Natural killer cell (primary cell): ENCODE measurements at regions not wholly inside any gene's neighbourhood (a gene's known extent, or its start where the extent isn't known, plus 50 kb on each side); places are given as distances from the start of the nearest gene placed in this dataset.

Experiments used
- ATAC-seq, 3 donors: fragments of 150-1000 bp in 2 of 3; fragments of 200-7000 bp in 1 of 3; cut with Tn5 transposase; 1 replicate in 1 of 3; 2 replicates in 2 of 3; pipeline ENCODE4 v1.10.0; 2021; ENCODE audit warnings: mild to moderate bottlenecking in 2 of 3, moderate library complexity in 2 of 3
- DNase-seq, 2 donors: peaks; one replicate each; pipeline versions ENCODE4 v3.0.0 to v3.0.0-alpha.2; 2013 to 2021; ENCODE audit warnings: mixed read lengths in 1 of 2
- H3K27ac ChIP-seq: one replicate; pipeline ENCODE4 v1.5.1; 2013; ENCODE audit warnings: mild to moderate bottlenecking, low read length
- H3K27me3 ChIP-seq: one replicate; pipeline ENCODE4 v1.6.1; 2013; ENCODE audit warnings: low read length; ENCODE audit not compliant: control insufficient read depth, insufficient read depth
- H3K36me3 ChIP-seq: one replicate; pipeline ENCODE4 v1.6.1; 2013; ENCODE audit warnings: low read length; ENCODE audit not compliant: control insufficient read depth, insufficient read depth
- H3K4me1 ChIP-seq: one replicate; pipeline ENCODE4 v1.6.1; 2013; ENCODE audit warnings: low read length; ENCODE audit not compliant: control insufficient read depth, insufficient read depth
- H3K4me3 ChIP-seq: one replicate; pipeline ENCODE4 v1.5.1; 2013; ENCODE audit warnings: low read length
- H3K9me3 ChIP-seq: one replicate; pipeline ENCODE4 v1.6.1; 2013; ENCODE audit warnings: low read length; ENCODE audit not compliant: control insufficient read depth, insufficient read depth
- H3K27ac Mint-ChIP-seq, 2 donors: one replicate each; pipeline ENCODE4 v1.8.0; 2022; ENCODE audit warnings: mild to moderate bottlenecking in 2 of 2, mixed read lengths in 2 of 2, moderate library complexity in 1 of 2
- H3K27me3 Mint-ChIP-seq, 2 donors: one replicate each; pipeline ENCODE4 v1.8.0; 2022; ENCODE audit warnings: low read depth in 2 of 2, mixed read lengths in 2 of 2
- H3K36me3 Mint-ChIP-seq: one replicate; pipeline ENCODE4 v1.8.0; 2022; ENCODE audit warnings: mixed read lengths
- H3K4me1 Mint-ChIP-seq, 2 donors: one replicate each; pipeline ENCODE4 v1.8.0; 2022; ENCODE audit warnings: mixed read lengths in 2 of 2
- H3K4me3 Mint-ChIP-seq: one replicate; pipeline ENCODE4 v1.8.0; 2022; ENCODE audit warnings: mild to moderate bottlenecking, moderate library complexity, mixed read lengths
- H3K9me3 Mint-ChIP-seq, 2 donors: one replicate each; pipeline ENCODE4 v1.8.0; 2022; ENCODE audit warnings: mixed read lengths in 2 of 2
- CTCF ChIP-seq: fragments of 200-600 bp; IDR thresholded peaks from one replicate; pipeline ENCODE4 v1.8.0; 2022; ENCODE audit warnings: antibody characterized with exemption
- WGBS: methylation state at CpG from one replicate; pipeline ENCODE4 v1.1.7; 2013; ENCODE audit warnings: missing lambda C conversion rate; ENCODE audit not compliant: insufficient coverage; 5-methylcytosine and 5-hydroxymethylcytosine counted together
- intact Hi-C: fragments of 100-400 bp; cut with micrococcal nuclease; formaldehyde crosslinking; loops from one replicate; pipeline ENCODE4 v1.14.2; 2022

- no peaks in the 10 kb centered on the region for H3K27me3 ChIP-seq
- no peak overlapping the region for H3K4me3 ChIP-seq
- no peaks in the 10 kb centered on the region for H3K36me3 Mint-ChIP-seq
- ATAC-seq = no peak
- TF ChIP-seq CTCF = no peak
- intact Hi-C loops = no loop called here
- H3K27ac ChIP-seq = no peak overlapping the region
- peaks cover 3% of the 10 kb centered on the region for H3K9me3 ChIP-seq
- no peak for DNase-seq
- no peaks in the 10 kb centered on the region for H3K4me1 Mint-ChIP-seq
- H3K36me3 ChIP-seq = no peaks in the 10 kb centered on the region
- peaks cover 8 to 11% of the 10 kb centered on the region in 2 donors for H3K9me3 Mint-ChIP-seq
- no peaks in the 10 kb centered on the region for H3K4me1 ChIP-seq
- H3K27me3 Mint-ChIP-seq = no peaks in the 10 kb centered on the region
- WGBS = 93% methylated on average over 1 of the region's 1 CpG
- H3K27ac Mint-ChIP-seq = no peak overlapping the region
- H3K4me3 Mint-ChIP-seq = no peak overlapping the region
Observed at GRCh38 chr13:34369931-34370330, 552.0 kb downstream of the RFC3 start.

- DNase-seq (no peak), ATAC-seq (no peak)
- Histone ChIP-seq H3K9me3 (peaks cover 3% of the 10 kb centered on the region), H3K4me3 (no peak overlapping the region), H3K27ac (no peak overlapping the region), H3K4me1 (no peaks in the 10 kb centered on the region), H3K27me3 (no peaks in the 10 kb centered on the region), H3K36me3 (no peaks in the 10 kb centered on the region)
- no peak overlapping the region for H3K27ac Mint-ChIP-seq
- WGBS = 52% methylated on average over 2 of the region's 2 CpGs
- no peak overlapping the region for H3K4me3 Mint-ChIP-seq
- H3K27me3 Mint-ChIP-seq = no peaks in the 10 kb centered on the region
- H3K9me3 Mint-ChIP-seq = peaks cover 8 to 13% of the 10 kb centered on the region in 2 donors
- H3K4me1 Mint-ChIP-seq = no peaks in the 10 kb centered on the region
- TF ChIP-seq CTCF = no peak
- H3K36me3 Mint-ChIP-seq = no peaks in the 10 kb centered on the region
- intact Hi-C loops = no loop called here
Observed at GRCh38 chr13:34371108-34371507, 553.2 kb downstream of the RFC3 start.

- intact Hi-C loops = no loop called here
- H3K36me3 Mint-ChIP-seq = no peaks in the 10 kb centered on the region
- no peak for DNase-seq
- no peaks in the 10 kb centered on the region for H3K27me3 Mint-ChIP-seq
- 94% methylated on average over 3 of the region's 3 CpGs for WGBS
- H3K9me3 ChIP-seq = no peaks in the 10 kb centered on the region
- no peaks in the 10 kb centered on the region for H3K4me1 Mint-ChIP-seq
- TF ChIP-seq CTCF = no peak
- no peak overlapping the region for H3K4me3 Mint-ChIP-seq
- ATAC-seq = no peak
- no peaks in the 10 kb centered on the region for H3K4me1 ChIP-seq
- H3K27me3 ChIP-seq = no peaks in the 10 kb centered on the region
- no peak overlapping the region for H3K27ac ChIP-seq
- H3K9me3 Mint-ChIP-seq = peaks cover 9 to 11% of the 10 kb centered on the region in 2 donors
- H3K36me3 ChIP-seq = no peaks in the 10 kb centered on the region
- H3K4me3 ChIP-seq = no peak overlapping the region
- H3K27ac Mint-ChIP-seq = no peak overlapping the region
Observed at GRCh38 chr13:34371645-34372395, 553.9 kb downstream of the RFC3 start.

GRCh38 chr13:34372581-34372980 lies 554.6 kb downstream of the RFC3 start:
- TF ChIP-seq CTCF = no peak
- Histone ChIP-seq H3K4me3 (no peak overlapping the region), H3K27ac (no peak overlapping the region), H3K27me3 (no peaks in the 10 kb centered on the region), H3K4me1 (no peaks in the 10 kb centered on the region), H3K9me3 (no peaks in the 10 kb centered on the region), H3K36me3 (no peaks in the 10 kb centered on the region)
- 81% methylated on average over 2 of the region's 4 CpGs for WGBS
- H3K27me3 Mint-ChIP-seq = no peaks in the 10 kb centered on the region
- H3K4me1 Mint-ChIP-seq = no peaks in the 10 kb centered on the region
- no peak for ATAC-seq
- no peaks in the 10 kb centered on the region for H3K36me3 Mint-ChIP-seq
- no peak for DNase-seq
- no peak overlapping the region for H3K27ac Mint-ChIP-seq
- H3K4me3 Mint-ChIP-seq = no peak overlapping the region
- intact Hi-C loops = no loop called here
- peaks cover 10 to 11% of the 10 kb centered on the region in 2 donors for H3K9me3 Mint-ChIP-seq
